GM21381 (cell line): ENCODE measurements at regions not wholly inside any gene's neighbourhood (a gene's known extent, or its start where the extent isn't known, plus 50 kb on each side); places are given as distances from the start of the nearest gene placed in this dataset.
"Not testable (repeated sequence)": the region's sequence is repeated elsewhere in the genome, so short reads cannot be mapped to it uniquely, and the experiment has no call there.

ENCODE experiments used
- ATAC-seq: cut with Tn5 transposase; IDR thresholded peaks from one replicate; pipeline ENCODE4 v1.9.1; 2021; ENCODE audit warnings: mild to moderate bottlenecking, moderate library complexity; ENCODE audit not compliant: unreplicated experiment

DNA sequence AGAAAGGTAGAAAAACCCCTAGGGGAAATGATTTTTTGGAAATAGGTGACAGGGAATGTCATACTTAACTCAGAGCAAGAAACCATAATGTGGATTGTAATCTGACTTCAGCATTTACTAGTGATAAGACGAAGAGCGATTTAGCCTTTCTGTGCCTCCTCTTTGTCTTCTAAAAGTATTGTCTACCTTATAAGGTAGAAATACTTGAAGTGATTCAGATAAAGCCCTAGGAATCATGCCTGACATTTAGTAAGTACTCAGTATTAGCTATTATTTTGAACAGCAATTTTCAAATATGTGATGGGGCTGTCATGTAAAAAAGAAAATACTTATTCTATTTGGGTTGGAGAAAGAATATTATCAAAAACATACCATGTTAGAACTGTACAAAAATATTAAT is 525.9 kb upstream of the EYS start:
- ATAC-seq = no peak

DNA sequence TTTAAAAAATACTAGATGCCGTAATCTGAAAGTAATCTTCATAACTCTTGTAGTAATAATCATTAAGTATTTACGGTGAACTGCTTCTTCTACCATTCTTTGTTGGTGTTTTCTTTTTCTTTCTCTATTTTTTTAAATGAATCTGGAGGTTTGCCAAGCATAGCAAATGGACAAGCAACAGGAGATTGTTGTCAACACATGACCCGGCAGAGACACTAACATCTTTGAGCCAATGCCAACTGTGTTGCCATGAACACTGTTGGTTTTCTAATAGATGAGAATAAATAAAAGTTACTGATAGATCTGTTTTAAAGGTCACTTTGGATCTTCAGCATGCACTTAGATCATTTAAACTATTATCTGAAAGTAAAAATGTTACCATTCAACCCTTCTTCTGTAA is 523.6 kb upstream of the EYS start:
- no peak for ATAC-seq

DNA sequence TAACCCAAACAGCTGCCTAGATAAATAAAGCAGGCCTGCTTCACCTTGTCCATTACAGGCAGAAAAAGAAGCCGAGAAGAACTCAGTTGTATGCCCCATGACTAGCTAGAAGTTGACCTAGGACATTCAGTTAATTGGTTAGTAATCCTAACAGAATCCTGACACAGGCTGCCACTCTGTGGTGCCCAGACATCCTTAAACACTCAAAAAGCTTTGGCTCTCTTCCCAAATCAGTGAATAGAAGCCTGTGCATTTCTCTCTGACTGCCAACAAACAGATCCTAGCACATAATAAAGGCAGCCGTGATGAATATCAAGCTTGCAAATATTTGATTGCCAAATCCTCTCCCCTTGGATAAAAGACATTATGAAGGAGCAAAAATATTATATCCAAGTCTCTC is 519.1 kb upstream of the EYS start:
- no peak for ATAC-seq

DNA sequence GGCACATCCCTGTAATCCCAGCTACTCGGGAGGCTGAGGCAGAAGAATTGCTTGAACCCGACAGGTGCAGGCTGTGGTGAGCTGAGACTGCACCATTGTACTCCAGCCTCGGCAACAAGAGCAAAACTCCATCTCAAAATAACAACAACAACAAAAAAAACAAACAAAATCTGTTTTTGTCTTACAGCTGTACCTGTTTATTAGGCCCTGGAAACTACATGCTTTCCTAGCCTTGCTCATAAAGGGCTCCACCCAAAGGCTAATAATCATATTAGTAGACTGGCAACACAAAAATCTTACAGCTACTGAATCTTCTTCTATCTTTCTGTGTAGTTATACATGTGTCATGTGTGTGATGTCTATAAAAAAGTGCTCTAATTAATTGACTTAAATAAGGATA is 503.9 kb upstream of the EYS start:
- no peak for ATAC-seq

DNA sequence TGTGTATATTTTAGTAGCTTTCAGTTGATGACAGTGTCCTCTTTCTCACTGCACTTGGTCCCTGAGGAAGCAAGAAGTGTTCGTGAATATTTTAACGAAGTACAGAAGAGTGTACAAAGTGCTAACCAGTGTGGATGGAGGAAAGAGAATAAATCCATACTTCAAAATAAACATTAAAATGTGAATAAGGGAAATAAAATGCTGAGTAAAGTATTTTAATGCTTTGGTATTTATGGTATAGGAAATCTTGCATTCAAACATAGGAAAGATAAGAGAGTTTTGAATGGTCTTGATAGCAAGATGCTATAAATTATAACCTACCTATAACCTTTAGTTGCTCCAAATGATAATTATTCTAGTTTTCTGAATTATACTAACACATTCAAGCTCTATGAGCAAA is 493.4 kb upstream of the EYS start:
- ATAC-seq = no peak

DNA sequence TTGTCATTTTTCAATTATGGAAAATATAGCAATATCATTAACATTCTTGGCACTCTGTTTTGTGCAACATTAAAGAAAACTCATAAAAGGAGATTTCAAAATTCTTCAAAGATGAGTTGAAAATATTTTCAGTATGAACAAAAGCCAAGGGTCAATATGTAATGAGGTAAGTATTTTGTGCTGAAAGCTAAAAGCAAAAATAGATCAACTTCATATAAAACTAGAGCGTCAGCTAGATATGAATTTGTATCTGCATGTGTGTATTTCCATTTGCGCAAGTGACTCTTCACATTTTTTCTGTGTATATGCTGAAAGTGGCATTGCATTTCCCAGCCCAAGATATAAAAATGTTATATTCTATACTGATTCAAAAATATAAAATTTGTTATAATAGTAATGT is 492.1 kb upstream of the EYS start:
- ATAC-seq = no peak

DNA sequence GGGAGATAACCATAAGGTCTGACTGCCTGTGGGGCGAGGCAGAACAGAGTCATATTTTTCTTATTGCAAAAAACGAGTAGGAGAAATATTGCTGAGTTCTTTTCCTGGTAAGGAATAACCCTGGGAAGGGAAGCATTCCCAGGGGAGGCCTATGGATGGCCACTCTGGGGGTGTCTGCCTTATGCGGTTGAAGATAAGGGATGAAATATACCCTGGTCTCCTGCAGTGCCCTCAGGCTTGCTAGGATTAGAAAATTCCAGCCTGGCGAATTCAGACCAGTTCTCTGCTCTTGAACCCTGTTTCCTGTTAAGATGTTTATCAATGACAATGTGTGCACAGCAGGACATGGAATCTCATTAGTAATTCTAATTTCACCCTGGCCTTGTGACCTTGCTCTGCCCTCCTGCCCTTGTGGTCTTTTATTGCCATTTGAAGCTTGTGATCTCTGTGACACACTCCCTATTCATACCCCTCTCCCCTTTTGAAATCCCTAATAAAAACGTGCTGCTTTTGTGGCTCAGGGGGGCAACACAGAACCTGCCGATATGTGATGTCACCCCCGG is 491.1 kb upstream of the EYS start:
- ATAC-seq = no peak

DNA sequence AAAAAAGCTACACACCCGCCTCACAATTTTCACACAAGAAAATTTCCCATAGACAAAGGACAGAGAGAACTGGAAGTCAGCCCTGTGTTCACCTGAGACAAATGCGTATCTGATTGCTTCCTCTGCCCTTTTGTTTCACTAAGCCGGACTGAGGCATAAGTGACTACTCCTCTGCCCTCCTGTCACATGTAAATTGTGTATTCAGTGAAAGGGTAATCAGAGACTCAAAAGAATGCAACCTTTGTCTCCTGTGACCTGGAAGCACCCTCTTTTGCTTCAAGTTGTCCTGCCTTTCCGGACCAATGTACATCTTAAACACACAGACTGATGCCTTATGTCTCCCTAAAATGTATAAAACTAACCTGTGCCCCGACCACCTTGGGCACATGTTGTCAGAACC is 483.8 kb upstream of the EYS start:
- ATAC-seq = no peak

DNA sequence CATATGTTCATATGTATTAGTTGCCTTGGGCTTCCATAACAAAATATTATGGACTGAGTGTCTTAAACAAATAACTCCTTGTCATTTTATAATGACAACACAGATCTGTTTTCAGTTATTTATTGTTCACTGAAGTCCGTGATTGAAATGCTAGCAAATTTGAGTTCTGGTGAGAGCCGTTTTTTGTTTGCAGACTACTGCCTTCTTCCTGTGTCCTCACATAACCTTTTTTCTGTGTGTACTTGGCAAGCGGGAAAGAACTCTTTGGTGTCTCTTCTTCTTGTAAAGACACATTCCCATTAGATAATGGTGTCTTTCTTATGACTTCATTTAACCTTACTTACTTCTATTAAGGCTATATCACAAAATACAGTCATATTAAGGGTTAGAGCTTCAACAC is 482.9 kb upstream of the EYS start:
- no peak for ATAC-seq

DNA sequence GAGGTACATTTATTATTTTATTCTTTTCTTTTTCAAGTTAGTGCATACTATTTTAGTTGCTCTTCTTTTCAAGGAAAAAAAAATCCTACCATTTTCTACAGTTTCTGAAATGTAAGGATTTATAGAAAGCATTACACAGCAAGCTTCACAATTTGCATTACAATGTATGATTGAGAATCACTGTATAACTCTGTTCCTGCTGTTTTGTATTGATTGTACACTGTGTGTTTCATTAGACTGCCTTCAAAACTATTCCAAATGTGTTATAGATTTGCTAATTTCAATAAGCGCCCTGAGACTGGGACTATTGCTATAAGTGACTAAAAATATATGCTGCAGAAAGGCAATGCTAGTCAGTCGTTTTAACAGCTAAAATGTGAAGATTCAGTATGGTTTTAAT is 479.7 kb upstream of the EYS start:
- no peak for ATAC-seq

DNA sequence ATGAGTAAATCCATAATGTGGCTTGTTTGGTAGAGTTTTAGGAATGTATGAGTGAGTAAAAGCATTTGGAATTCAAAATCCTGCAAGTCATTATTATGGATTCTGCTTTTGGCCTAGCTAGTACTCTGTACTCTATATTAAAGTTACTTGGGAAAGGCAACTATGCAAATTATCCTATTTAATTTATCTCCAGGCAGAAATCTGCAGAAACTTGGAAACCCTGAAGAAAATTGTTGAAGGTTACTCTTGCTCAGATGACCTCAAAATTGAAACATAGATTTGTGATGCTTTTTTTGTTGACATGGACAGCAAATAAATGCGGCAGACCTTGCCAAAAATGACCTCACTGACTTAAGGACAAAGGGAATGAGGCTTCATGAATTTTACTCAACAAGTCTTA is 477.1 kb upstream of the EYS start:
- ATAC-seq = no peak

DNA sequence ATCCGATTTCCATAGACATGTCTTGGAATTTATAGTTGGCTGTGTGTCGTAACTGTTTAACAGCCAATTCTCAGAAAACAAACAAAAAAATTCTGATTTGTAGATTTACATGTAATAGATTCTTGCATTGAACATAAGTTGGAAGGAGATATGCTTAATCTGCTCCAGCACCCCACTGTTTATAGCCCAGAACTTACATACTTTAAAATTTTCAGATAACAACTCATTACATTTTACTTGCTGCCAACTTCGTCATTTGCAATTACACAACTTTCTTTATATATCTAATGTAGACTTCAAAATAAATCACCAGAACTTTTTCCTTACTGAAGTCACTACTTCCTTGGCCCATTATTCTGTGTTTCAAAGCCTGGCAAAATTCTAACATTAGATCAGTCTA is 472.3 kb upstream of the EYS start:
- ATAC-seq = no peak

DNA sequence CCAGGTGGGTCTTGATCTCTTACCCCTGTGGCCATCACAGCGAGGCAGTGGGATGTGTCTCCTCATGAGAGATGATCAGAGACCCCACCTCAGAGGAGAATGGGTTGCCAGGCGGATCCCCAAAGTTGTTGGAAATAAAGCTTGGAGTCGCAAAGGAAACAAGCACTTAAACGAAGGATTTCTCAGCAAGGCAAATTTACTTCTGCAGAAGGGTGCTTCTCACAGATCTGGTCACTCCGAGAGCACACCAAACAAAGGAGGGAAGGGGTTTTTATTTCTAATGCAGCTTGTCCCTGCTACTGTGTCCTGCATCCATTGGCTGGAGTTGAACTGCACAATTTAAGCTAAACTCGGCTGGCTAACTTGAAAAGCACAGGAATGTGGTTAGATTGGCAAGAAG is 466.6 kb upstream of the EYS start:
- no peak for ATAC-seq

DNA sequence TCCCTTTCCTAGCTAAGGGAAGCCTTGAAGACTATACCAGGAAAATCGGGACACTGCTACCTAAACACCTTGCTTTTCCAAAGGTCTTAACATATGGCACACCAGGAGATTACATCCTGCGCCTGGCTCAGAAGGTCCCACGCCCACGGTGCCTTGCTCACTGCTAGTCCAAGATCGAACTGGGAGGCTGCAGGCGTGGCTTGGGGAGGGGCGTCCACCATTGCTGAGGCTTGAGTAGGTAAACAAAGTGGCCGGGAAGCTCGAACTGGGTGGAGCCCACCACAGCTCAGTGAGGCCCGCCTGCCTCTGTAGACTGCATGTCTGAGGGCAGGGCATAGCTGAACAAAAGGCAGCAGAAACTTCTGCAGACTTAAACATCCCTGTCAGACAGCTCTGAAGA is 459.7 kb upstream of the EYS start:
- not testable (repeated sequence) for ATAC-seq

DNA sequence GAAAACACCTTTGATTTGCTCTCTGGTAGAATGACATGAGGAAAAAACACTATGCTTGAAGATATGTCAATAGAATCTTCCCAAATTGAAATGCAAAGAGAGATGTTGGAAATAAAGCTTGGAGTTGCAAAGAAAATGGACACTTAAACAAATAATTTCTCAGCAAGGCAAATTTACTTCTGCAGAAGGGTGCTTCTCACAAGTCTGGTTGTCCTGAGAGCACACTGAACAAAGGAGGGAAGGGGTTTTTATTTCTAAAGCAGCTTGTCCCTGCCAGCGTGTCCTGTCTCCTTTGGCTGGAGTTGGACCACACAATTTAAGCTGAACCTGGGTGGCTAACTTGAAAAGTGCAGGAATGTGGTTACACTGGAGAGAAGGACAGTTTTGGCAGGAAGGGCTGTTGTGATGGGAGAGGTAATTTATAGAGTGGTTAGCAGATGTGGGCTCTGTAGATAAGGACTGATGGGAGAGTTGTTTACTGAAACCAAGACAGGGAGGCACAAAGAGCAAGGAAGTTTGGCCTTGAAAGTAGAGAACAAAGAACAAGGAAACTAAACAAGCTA is 454.6 kb upstream of the EYS start:
- ATAC-seq = no peak

DNA sequence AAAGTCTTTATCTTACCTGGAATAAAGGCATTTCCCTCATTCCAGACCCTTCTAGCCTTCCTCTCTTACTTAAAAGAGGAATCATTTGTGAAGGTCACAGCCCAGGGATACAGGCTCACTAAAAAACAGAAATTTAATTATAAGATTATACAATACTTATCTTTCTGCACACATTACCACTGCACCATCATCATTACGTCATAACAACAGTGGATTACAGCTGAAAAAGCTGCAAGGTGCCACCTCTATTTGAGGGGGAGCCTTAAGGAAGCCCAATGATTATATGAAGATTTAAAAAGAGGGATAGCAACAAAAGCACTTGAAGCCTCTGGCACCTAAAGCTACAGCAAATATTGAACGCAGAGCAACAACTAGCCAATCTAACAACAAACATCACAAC is 452.9 kb upstream of the EYS start:
- no peak for ATAC-seq

DNA sequence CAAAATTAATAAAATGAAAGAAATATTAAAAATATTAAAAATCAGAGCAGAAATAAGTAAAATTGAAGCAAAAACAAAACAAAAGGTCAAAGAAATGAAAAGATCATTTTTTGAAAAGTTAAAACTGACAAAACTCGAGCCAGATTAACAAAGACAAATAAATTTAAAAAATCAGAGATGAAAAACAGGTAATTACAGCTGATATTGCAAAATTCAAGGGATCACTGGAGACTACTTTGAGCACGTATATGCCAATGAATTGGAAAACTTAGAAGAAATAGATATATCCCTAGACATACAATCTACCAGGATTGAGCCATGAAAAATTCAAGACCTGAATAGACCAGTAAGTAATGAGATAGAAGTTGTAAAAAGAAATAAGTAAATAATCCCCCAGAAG is 446.2 kb upstream of the EYS start:
- no peak for ATAC-seq

DNA sequence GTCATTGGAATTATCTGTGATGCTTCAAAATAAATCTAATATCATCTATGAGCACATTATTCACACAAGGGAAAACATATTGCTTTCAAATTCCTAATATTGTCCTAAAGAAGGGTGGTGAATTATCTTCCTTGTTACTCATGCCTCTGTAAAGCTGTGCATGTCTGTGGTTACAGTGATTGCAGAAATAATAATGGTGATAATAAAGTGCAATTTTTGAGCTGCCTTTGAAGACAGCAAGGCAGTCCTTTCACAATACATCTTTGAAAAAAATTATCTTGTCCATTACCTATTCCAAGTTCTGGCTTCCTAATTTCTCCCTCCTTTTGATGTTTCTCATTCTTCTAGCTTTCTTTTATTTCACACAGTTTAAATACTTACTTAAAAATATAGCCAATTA is 442.1 kb upstream of the EYS start:
- ATAC-seq = no peak

DNA sequence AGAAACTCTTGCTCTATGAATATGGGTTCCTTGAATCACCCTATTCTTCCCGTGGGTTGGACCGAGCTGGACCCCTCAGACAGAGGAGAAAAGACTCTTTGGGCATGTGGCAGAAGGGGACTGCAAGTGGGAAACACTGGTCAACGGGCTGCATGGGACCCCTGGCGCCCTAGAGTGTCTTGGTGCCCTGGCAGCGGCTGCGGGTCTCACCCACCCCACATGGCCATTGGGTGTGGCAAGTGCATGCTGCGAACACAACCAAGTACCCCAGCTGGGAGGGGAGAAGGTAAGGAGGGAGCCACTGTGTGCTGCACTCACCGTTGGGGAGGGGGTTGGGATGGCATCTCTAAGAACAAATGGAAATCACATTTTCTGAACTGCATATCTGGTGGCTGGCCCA is 438.8 kb upstream of the EYS start:
- no peak for ATAC-seq

DNA sequence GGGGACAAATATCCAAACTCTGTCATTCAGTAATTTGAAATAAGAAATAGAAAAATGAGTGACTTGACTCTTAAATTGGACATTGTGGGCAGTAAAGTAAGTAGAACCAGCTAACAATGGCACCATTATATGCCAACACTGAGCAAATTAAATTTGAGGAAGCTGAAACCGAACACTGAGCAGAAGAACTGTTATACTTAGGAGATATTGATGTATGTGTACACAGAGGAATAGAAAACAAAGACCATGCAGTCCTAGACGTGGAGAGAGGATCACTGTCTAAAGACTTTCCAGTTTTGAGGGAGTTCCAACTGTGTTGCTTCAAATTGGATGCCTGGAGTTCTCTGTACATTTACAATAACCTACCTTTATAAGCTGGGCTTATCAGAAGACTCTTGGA is 427.0 kb upstream of the EYS start:
- no peak for ATAC-seq

DNA sequence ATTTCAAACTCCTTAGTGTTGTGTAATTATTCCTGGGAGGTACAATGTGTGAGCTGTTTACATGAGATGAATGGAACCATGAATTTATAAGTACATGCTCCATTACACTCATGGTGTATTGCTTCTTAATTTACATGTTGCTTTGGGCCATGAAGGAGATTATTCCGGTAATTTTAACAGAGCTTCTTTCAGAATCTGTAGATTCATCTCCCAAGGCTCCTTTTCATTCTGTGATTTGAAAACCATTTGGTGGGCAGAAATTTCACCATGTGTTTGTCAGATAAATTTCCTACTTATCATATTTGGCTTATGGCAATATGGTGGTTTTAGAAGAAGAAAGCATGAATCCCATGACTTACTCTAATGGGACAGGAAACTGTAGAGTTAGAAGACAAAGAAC is 421.6 kb upstream of the EYS start:
- ATAC-seq = no peak

DNA sequence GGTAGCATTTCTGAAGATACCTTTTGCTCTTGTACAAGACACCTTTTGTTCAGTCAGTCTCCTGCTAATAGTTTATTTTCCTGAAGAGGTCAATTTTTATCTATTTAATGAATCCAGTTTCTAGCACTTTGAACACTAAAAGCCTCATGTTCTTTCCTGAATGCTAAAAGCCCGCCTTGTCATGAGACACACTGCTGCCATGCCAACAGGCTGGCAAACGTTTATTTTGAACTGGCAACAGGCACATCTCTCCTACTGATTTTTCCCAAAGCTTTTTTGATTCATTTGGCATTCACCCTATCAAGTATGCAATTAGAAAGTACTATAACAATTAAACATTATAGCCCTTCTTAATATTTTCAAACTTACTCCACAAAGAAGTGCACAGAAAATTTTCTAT is 421.2 kb upstream of the EYS start:
- no peak for ATAC-seq

DNA sequence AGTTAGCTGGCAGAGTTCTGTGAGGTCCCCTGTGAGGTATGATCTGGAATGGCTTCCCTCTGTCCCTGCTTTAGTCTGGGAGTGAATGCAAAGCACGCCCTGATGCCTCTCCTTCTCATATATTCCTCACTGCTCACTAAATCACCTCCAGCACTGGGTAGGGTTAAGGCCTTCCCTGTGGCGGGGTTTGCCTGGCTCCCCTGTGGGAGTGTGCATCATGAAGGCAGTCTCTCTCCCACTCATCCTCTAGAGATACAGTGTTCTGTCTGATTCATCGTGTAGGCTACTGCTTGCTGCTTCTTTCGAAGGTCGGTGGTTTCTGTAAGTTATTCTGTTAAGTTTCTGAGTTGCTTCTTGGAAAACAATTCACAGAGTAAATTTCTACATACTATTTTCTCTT is 420.0 kb upstream of the EYS start:
- ATAC-seq = no peak

DNA sequence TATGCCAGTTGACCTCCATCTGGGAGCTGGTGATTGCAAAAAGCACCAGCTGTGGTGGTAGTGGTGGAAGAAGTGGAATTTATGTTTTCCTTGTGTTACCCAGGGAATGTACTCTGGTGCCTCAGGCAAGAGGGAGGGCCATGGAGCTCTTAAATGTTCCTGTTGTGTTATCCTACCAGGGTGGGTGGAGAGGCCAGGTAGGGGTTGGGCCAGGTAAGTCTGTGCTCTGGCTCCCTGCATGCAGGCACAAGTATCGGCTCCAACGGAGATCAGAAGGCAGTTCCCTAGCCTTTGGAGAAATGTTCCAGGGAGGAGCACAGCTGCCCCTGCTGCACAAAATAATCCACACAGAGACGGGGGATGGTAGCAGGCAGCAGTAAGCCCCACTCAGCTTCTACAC is 419.3 kb upstream of the EYS start:
- ATAC-seq = no peak
